HG03565 (cell line): ENCODE measurements at regions not wholly inside any gene's neighbourhood (a gene's known extent, or its start where the extent isn't known, plus 50 kb on each side); places are given as distances from the start of the nearest gene placed in this dataset.

Source experiments
- ATAC-seq: cut with Tn5 transposase; IDR thresholded peaks from one replicate; pipeline ENCODE4 v1.9.1; 2021; ENCODE audit warnings: mild to moderate bottlenecking, moderate library complexity; ENCODE audit not compliant: unreplicated experiment

- ATAC-seq = no peak
Measured at GRCh38 chr10:78383378-78384048, 349.9 kb downstream of the RPS24 start.

- ATAC-seq = no peak
Measured at GRCh38 chr10:78384049-78384431, 350.4 kb downstream of the RPS24 start.

- ATAC-seq = no peak
Measured at GRCh38 chr10:78385599-78385998, 351.9 kb downstream of the RPS24 start.

- ATAC-seq = no peak
Measured at GRCh38 chr10:78386509-78386908, 352.8 kb downstream of the RPS24 start.

GRCh38 chr10:78388331-78389050, 354.8 kb downstream of the RPS24 start:
- no peak for ATAC-seq

- no peak for ATAC-seq
Measured at GRCh38 chr10:78389419-78389818, 355.8 kb downstream of the RPS24 start.

- no peak for ATAC-seq
Measured at GRCh38 chr10:78390051-78390450, 356.4 kb downstream of the RPS24 start.

GRCh38 chr10:78390817-78391216, 357.2 kb downstream of the RPS24 start:
- no peak for ATAC-seq

GRCh38 chr10:78391585-78391984, 357.9 kb downstream of the RPS24 start:
- no peak for ATAC-seq

GRCh38 chr10:78392197-78392596, 358.5 kb downstream of the RPS24 start:
- no peak for ATAC-seq

GRCh38 chr10:78393094-78393493, 359.4 kb downstream of the RPS24 start:
- ATAC-seq = no peak

GRCh38 chr10:78394047-78394446, 360.4 kb downstream of the RPS24 start:
- no peak for ATAC-seq

- no peak for ATAC-seq
Measured at GRCh38 chr10:78395162-78395561, 361.5 kb downstream of the RPS24 start.

GRCh38 chr10:78396754-78397153, 363.1 kb downstream of the RPS24 start:
- ATAC-seq = no peak

- no peak for ATAC-seq
Measured at GRCh38 chr10:78397786-78398185, 364.1 kb downstream of the RPS24 start.

- no peak for ATAC-seq
Measured at GRCh38 chr10:78398382-78398781, 364.7 kb downstream of the RPS24 start.

GRCh38 chr10:78401624-78402367, 368.1 kb downstream of the RPS24 start:
- no peak for ATAC-seq

- ATAC-seq = no peak
Measured at GRCh38 chr10:78402591-78402990, 368.9 kb downstream of the RPS24 start.

- no peak for ATAC-seq
Measured at GRCh38 chr10:78403781-78404180, 370.1 kb downstream of the RPS24 start.

GRCh38 chr10:78404296-78404695, 370.6 kb downstream of the RPS24 start:
- no peak for ATAC-seq

- no peak for ATAC-seq
Measured at GRCh38 chr10:78405231-78405630, 371.6 kb downstream of the RPS24 start.

GRCh38 chr10:78405736-78406135, 372.1 kb downstream of the RPS24 start:
- no peak for ATAC-seq
